ENCODE measurements at regions not wholly inside any gene's neighbourhood (a gene's known extent, or its start where the extent isn't known, plus 50 kb on each side); places are given as distances from the start of the nearest gene placed in this dataset.

DNA sequence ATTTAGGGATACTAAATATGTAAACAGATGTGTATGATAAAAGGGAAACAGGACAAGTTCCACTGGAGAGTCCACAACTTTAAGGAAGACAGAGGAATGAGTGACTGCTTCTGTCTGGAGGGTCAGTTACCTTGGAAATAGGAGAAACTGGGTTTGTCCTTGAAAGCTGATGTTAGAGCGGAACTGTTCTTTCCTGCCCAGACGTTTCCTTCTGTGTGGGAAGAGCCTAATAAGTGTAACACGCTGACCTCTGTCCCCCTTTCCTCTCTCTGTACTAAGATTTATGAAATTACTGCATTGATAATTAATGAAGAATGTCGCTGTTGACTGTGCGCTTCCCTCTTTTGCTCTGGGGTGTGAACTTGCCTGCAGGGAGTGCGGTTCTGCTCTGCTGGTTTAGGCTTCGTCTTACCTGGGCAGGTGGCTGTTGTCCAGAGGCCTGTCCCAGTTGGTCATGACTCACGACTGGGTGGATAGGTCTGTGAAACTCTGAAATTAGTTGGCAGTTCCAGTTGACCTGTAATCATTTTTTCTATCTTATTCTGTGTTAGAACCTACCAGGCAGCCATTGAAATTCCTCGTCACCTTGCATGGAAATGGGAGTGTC lies 126.8 kb downstream of the MTRR start:
- no peaks in the 10 kb centered on the region for H3K27me3 ChIP-seq (ENCODE audit: control insufficient read depth in 2 of 2, insufficient read depth in 2 of 2, low read length in 2 of 2)
- dilution Hi-C loops (cut with MboI; ENCODE audit: extremely low pct_ligation_motif_present, low sequenced_read_pairs) (no loop called here), intact Hi-C loops (cut with micrococcal nuclease) (no loop called here)
- no peaks in the 10 kb centered on the region for H3K9me1 ChIP-seq (replicated peaks; ENCODE audit: control insufficient read depth, extremely low read depth, insufficient read depth, low read length)
- no peaks in the 10 kb centered on the region for H3K36me3 ChIP-seq (ENCODE audit: control insufficient read depth in 2 of 2, extremely low read depth in 1 of 2, insufficient read depth in 2 of 2, low read length in 2 of 2)
- H3K4me3 ChIP-seq (replicated peaks in 1 of 3; ENCODE audit: insufficient read depth in 1 of 3, low read depth in 1 of 3, low read length in 3 of 3) = no peak overlapping the region
- no peak overlapping the region for H3K9ac ChIP-seq (replicated peaks; ENCODE audit: extremely low read depth, insufficient read depth, low read length)
- no peak overlapping the region for H2AFZ ChIP-seq (ENCODE audit: low read depth, low read length)
- no peaks in the 10 kb centered on the region for H3K79me2 ChIP-seq (ENCODE audit: control insufficient read depth, insufficient read depth, low read length)
- FAIRE-seq (no peak), DNase-seq (ENCODE audit: low read depth, low spot score) (no peak)
- H3K27ac ChIP-seq (ENCODE audit: insufficient read depth, low read depth, low read length) = no peak overlapping the region
- no peak overlapping the region for H3K4me2 ChIP-seq (ENCODE audit: insufficient read depth, low read length)
- no peaks in the 10 kb centered on the region for H4K20me1 ChIP-seq (replicated peaks; ENCODE audit: control insufficient read depth, extremely low read depth, insufficient read depth, low read length)
- CTCF ChIA-PET = no interaction called here
- no peaks in the 10 kb centered on the region for H3K4me1 ChIP-seq (ENCODE audit: control insufficient read depth, extremely low read depth, insufficient read depth, low read length)
- BruUV-seq (replicated peaks) = no TSS peak
- POLR2A ChIA-PET = no interaction called here
- TF ChIP-seq FOS (IDR thresholded peaks at IDR 0.05; ENCODE audit: borderline replicate concordance, insufficient read depth, low read length) (no peak), POLR2A (IDR thresholded peaks at IDR 0.05; ENCODE audit: low read depth, low read length) (no peak), MYC (IDR thresholded peaks at IDR 0.05; ENCODE audit: low read depth, low read length) (no peak), POLR2AphosphoS5 (IDR thresholded peaks at IDR 0.05; ENCODE audit: insufficient read depth, low read depth, low read length) (no peak), GATA2 (IDR thresholded peaks at IDR 0.05; ENCODE audit: insufficient read depth, insufficient read length, low read depth, low read length) (no peak), EZH2 (IDR thresholded peaks at IDR 0.05; ENCODE audit: borderline replicate concordance, low read depth, low read length, severe bottlenecking) (no peak)
- TF ChIP-seq, protein P1, sequence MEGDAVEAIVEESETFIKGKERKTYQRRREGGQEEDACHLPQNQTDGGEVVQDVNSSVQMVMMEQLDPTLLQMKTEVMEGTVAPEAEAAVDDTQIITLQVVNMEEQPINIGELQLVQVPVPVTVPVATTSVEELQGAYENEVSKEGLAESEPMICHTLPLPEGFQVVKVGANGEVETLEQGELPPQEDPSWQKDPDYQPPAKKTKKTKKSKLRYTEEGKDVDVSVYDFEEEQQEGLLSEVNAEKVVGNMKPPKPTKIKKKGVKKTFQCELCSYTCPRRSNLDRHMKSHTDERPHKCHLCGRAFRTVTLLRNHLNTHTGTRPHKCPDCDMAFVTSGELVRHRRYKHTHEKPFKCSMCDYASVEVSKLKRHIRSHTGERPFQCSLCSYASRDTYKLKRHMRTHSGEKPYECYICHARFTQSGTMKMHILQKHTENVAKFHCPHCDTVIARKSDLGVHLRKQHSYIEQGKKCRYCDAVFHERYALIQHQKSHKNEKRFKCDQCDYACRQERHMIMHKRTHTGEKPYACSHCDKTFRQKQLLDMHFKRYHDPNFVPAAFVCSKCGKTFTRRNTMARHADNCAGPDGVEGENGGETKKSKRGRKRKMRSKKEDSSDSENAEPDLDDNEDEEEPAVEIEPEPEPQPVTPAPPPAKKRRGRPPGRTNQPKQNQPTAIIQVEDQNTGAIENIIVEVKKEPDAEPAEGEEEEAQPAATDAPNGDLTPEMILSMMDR (IDR thresholded peaks at IDR 0.05; ENCODE audit: extremely low read depth in 1 of 2, insufficient read depth in 1 of 2, low read depth in 1 of 2, low read length in 2 of 2) = no peak
- H3K9me3 ChIP-seq (replicated peaks; ENCODE audit: control insufficient read depth, insufficient read depth, low read length) = peaks cover 3% of the 10 kb centered on the region

All from endothelial cell of umbilical vein (primary cell).